Activated B cell treated with CpG ODN at 0.5 μM for 24 hours (primary cell): ENCODE measurements at regions not wholly inside any gene's neighbourhood (a gene's known extent, or its start where the extent isn't known, plus 50 kb on each side); places are given as distances from the start of the nearest gene placed in this dataset.

Experiments used
- ATAC-seq: fragments of 200-7000 bp; cut with Tn5 transposase; one replicate; pipeline ENCODE4 v1.10.0; 2021; ENCODE audit warnings: low read depth, mild to moderate bottlenecking, moderate library complexity
- CTCF ChIA-PET: fragments of 350-600 bp; sonication (Branson Sonifier 250); formaldehyde crosslinking; loops from one replicate; lab custom pipeline; 2021; ENCODE audit warnings: antibody characterized with exemption; lab: Charles Lee
- POLR2A ChIA-PET: fragments of 350-600 bp; sonication (Branson Sonifier 250); formaldehyde crosslinking; loops from one replicate; lab custom pipeline; 2021; ENCODE audit warnings: antibody characterized with exemption; lab: Charles Lee
- DNase-seq: peaks from one replicate; pipeline ENCODE4 v3.0.0; 2022
- H3K27ac Mint-ChIP-seq: one replicate; pipeline ENCODE4 v1.8.0; 2020; ENCODE audit warnings: mixed read lengths
- H3K27me3 Mint-ChIP-seq: one replicate; pipeline ENCODE4 v1.8.0; 2021; ENCODE audit warnings: mixed read lengths
- H3K36me3 Mint-ChIP-seq: one replicate; pipeline ENCODE4 v1.8.0; 2021; ENCODE audit warnings: low read depth, mixed read lengths
- H3K4me1 Mint-ChIP-seq: one replicate; pipeline ENCODE4 v1.8.0; 2021; ENCODE audit warnings: mixed read lengths
- H3K4me3 Mint-ChIP-seq: one replicate; pipeline ENCODE4 v1.8.0; 2020; ENCODE audit warnings: mild to moderate bottlenecking, mixed read lengths
- H3K9me3 Mint-ChIP-seq: one replicate; pipeline ENCODE4 v1.8.0; 2020; ENCODE audit warnings: mixed read lengths
- CTCF ChIP-seq: fragments of 200-600 bp; IDR thresholded peaks from one replicate; pipeline ENCODE4 v1.8.0; 2022; ENCODE audit warnings: antibody characterized with exemption, mild to moderate bottlenecking
- intact Hi-C: fragments of 100-400 bp; cut with micrococcal nuclease; formaldehyde crosslinking; loops from one replicate; pipeline ENCODE4 v1.15.1; 2024

GRCh38 chr6:6417475-6417874, 97.0 kb upstream of the F13A1 start:
- Mint-ChIP-seq H3K27me3 (peaks cover 10% of the 10 kb centered on the region), H3K4me1 (no peaks in the 10 kb centered on the region), H3K4me3 (no peak overlapping the region), H3K36me3 (no peaks in the 10 kb centered on the region), H3K27ac (no peak overlapping the region), H3K9me3 (peaks cover 1% of the 10 kb centered on the region)
- ChIA-PET CTCF (interaction anchor here (0.6 kb wide), 1 partner anchor 10 kb away, joined by 3 read pairs; no protein-coding TSS in a partner anchor), POLR2A (no interaction called here)
- DNase-seq, result no peak
- intact Hi-C loops, result no loop called here
- ATAC-seq, result no peak
- no peak for TF ChIP-seq CTCF

GRCh38 chr6:6418421-6418820, 98.0 kb upstream of the F13A1 start:
- ChIA-PET CTCF (no interaction called here), POLR2A (interaction anchor here (1.3 kb wide), 1 partner anchor 11 kb away, joined by 3 read pairs; no protein-coding TSS in a partner anchor)
- H3K4me3 Mint-ChIP-seq, result no peak overlapping the region
- peaks cover 2% of the 10 kb centered on the region for H3K36me3 Mint-ChIP-seq
- peaks cover 6% of the 10 kb centered on the region for H3K27me3 Mint-ChIP-seq
- intact Hi-C loops, result no loop called here
- H3K27ac Mint-ChIP-seq, result no peak overlapping the region
- H3K9me3 Mint-ChIP-seq, result peaks cover 5% of the 10 kb centered on the region
- DNase-seq, result no peak
- H3K4me1 Mint-ChIP-seq, result no peaks in the 10 kb centered on the region
- no peak for ATAC-seq
- no peak for TF ChIP-seq CTCF

GRCh38 chr6:6420107-6420506, 99.6 kb upstream of the F13A1 start:
- Mint-ChIP-seq H3K4me1 (peaks cover 5% of the 10 kb centered on the region), H3K9me3 (peaks cover 20% of the 10 kb centered on the region), H3K27me3 (peaks cover 6% of the 10 kb centered on the region), H3K27ac (no peak overlapping the region), H3K4me3 (no peak overlapping the region), H3K36me3 (peaks cover 16% of the 10 kb centered on the region)
- TF ChIP-seq CTCF, result no peak
- intact Hi-C loops, result no loop called here
- no peak for DNase-seq
- CTCF ChIA-PET, result no interaction called here
- POLR2A ChIA-PET, result no interaction called here
- ATAC-seq, result no peak

- Mint-ChIP-seq H3K9me3 (peaks cover 7% of the 10 kb centered on the region), H3K4me3 (no peak overlapping the region), H3K27me3 (no peaks in the 10 kb centered on the region), H3K4me1 (no peaks in the 10 kb centered on the region), H3K36me3 (peaks cover 2% of the 10 kb centered on the region), H3K27ac (no peak overlapping the region)
- intact Hi-C loops, result no loop called here
- POLR2A ChIA-PET, result no interaction called here
- CTCF ChIA-PET, result no interaction called here
- TF ChIP-seq CTCF, result no peak
- DNase-seq (no peak), ATAC-seq (no peak)
Observed at GRCh38 chr6:6434151-6434550, 113.7 kb upstream of the F13A1 start.

GRCh38 chr6:6434723-6435122, 114.3 kb upstream of the F13A1 start:
- POLR2A ChIA-PET, result no interaction called here
- H3K27me3 Mint-ChIP-seq, result no peaks in the 10 kb centered on the region
- intact Hi-C loops, result no loop called here

More at GRCh38 chr6:6434723-6435122, 114.3 kb upstream of the F13A1 start:
- no peak for ATAC-seq
- DNase-seq, result no peak
- Mint-ChIP-seq H3K9me3 (peaks cover 7% of the 10 kb centered on the region), H3K27ac (no peak overlapping the region), H3K4me1 (no peaks in the 10 kb centered on the region), H3K4me3 (no peak overlapping the region), H3K36me3 (peaks cover 2% of the 10 kb centered on the region)
- TF ChIP-seq CTCF, result no peak
- CTCF ChIA-PET, result no interaction called here
